Body of pancreas (tissue), 4 donors: ENCODE measurements at regions not wholly inside any gene's neighbourhood (a gene's known extent, or its start where the extent isn't known, plus 50 kb on each side); places are given as distances from the start of the nearest gene placed in this dataset.

Experiments
- CTCF ChIP-seq, 7 experiments: fragments of 450-650 bp in 4 of 7; fragments of 200-600 bp in 3 of 7; sonication (generic) in 3 of 7; IDR thresholded peaks; one replicate each; pipeline ENCODE4 v1.5.1; 2016 to 2019; ENCODE audit warnings: antibody characterized with exemption in 7 of 7
- POLR2A ChIP-seq, 3 donors: fragments of 450-650 bp; IDR thresholded peaks; one replicate each; pipeline ENCODE4 v1.6.1; 2016; ENCODE audit warnings: antibody characterized with exemption in 3 of 3, mild to moderate bottlenecking in 2 of 3

GRCh38 chr18:75504469-75504868 is 77.0 kb upstream of the SMIM21 start:
- TF ChIP-seq CTCF (IDR thresholded peaks at IDR 0.05) = no peak
- no peak for TF ChIP-seq POLR2A (IDR thresholded peaks at IDR 0.05)
